ENCODE measurements at regions not wholly inside any gene's neighbourhood (a gene's known extent, or its start where the extent isn't known, plus 50 kb on each side); places are given as distances from the start of the nearest gene placed in this dataset.

- no peaks in the 10 kb centered on the region for H3K4me1 ChIP-seq (ENCODE audit: insufficient read depth, low read length, severe bottlenecking)
- no peaks in the 10 kb centered on the region for H4K20me1 ChIP-seq (ENCODE audit: insufficient read depth, low read length)
- H2AFZ ChIP-seq (ENCODE audit: low read length): no peak overlapping the region
- no peak overlapping the region for H3K27ac ChIP-seq (ENCODE audit: low read depth, low read length, poor library complexity, severe bottlenecking)
- no peaks in the 10 kb centered on the region for H3K27me3 ChIP-seq (ENCODE audit: insufficient read depth, low read length)
- H3K9me3 ChIP-seq (ENCODE audit: low read length): no peaks in the 10 kb centered on the region
- no peak overlapping the region for H3K4me3 ChIP-seq (ENCODE audit: low read depth, low read length, poor library complexity, severe bottlenecking)
- H3K36me3 ChIP-seq (ENCODE audit: insufficient read depth, low read length): no peaks in the 10 kb centered on the region
- TF ChIP-seq, protein P1, sequence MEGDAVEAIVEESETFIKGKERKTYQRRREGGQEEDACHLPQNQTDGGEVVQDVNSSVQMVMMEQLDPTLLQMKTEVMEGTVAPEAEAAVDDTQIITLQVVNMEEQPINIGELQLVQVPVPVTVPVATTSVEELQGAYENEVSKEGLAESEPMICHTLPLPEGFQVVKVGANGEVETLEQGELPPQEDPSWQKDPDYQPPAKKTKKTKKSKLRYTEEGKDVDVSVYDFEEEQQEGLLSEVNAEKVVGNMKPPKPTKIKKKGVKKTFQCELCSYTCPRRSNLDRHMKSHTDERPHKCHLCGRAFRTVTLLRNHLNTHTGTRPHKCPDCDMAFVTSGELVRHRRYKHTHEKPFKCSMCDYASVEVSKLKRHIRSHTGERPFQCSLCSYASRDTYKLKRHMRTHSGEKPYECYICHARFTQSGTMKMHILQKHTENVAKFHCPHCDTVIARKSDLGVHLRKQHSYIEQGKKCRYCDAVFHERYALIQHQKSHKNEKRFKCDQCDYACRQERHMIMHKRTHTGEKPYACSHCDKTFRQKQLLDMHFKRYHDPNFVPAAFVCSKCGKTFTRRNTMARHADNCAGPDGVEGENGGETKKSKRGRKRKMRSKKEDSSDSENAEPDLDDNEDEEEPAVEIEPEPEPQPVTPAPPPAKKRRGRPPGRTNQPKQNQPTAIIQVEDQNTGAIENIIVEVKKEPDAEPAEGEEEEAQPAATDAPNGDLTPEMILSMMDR (IDR thresholded peaks at IDR 0.05; ENCODE audit: low read length): no peak
- no peak for TF ChIP-seq EZH2 (IDR thresholded peaks at IDR 0.05; ENCODE audit: borderline replicate concordance, low read length)
- no peaks in the 10 kb centered on the region for H3K9me2 ChIP-seq (ENCODE audit: low read depth, low read length)
- no peaks in the 10 kb centered on the region for H3K79me2 ChIP-seq (ENCODE audit: insufficient read depth, low read length)
- H3F3A ChIP-seq (ENCODE audit: insufficient read depth, low read length): no peaks in the 10 kb centered on the region
- no peak overlapping the region for H3K9ac ChIP-seq (ENCODE audit: low read length)
- no peak overlapping the region for H3K4me2 ChIP-seq (ENCODE audit: low read length)
These were observed 173.1 kb downstream of the CCDC71L start for GRCh38 chr7:106487892-106488291.

DNA sequence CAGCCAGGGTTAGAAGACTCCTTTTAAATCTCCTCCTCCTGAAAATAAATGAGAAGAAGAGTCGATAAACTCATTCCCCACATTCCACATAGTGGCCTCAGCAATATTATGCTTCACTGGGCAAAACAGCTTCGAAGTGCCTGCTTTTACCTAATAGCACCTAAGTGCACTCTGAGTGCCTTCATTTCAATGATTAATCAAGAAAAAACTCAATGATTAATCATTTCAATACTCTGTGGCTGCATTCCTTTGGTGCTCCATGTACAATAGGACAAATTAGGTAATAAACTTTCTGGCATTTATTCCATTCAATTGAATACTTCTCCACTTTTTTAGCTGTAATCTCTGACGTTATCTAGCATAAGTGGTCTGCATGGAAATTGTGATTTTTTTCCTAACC lies 174.6 kb downstream of the CCDC71L start:
- H3K4me2 ChIP-seq (ENCODE audit: low read length): no peak overlapping the region
- H3K27ac ChIP-seq (ENCODE audit: low read depth, low read length, poor library complexity, severe bottlenecking): no peak overlapping the region
- H3K9me2 ChIP-seq (ENCODE audit: low read depth, low read length): no peaks in the 10 kb centered on the region
- no peaks in the 10 kb centered on the region for H3K79me2 ChIP-seq (ENCODE audit: insufficient read depth, low read length)
- H3K9ac ChIP-seq (ENCODE audit: low read length): no peak overlapping the region
- H4K20me1 ChIP-seq (ENCODE audit: insufficient read depth, low read length): no peaks in the 10 kb centered on the region
- no peaks in the 10 kb centered on the region for H3K36me3 ChIP-seq (ENCODE audit: insufficient read depth, low read length)
- TF ChIP-seq, protein P1 (IDR thresholded peaks at IDR 0.05; ENCODE audit: low read length): no peak
- TF ChIP-seq EZH2 (IDR thresholded peaks at IDR 0.05; ENCODE audit: borderline replicate concordance, low read length): no peak
- H3K4me3 ChIP-seq (ENCODE audit: low read depth, low read length, poor library complexity, severe bottlenecking): no peak overlapping the region
- no peaks in the 10 kb centered on the region for H3K27me3 ChIP-seq (ENCODE audit: insufficient read depth, low read length)
- no peaks in the 10 kb centered on the region for H3K4me1 ChIP-seq (ENCODE audit: insufficient read depth, low read length, severe bottlenecking)
- H2AFZ ChIP-seq (ENCODE audit: low read length): no peak overlapping the region
- H3F3A ChIP-seq (ENCODE audit: insufficient read depth, low read length): no peaks in the 10 kb centered on the region
- no peaks in the 10 kb centered on the region for H3K9me3 ChIP-seq (ENCODE audit: low read length)

- Histone ChIP-seq H3K27ac (ENCODE audit: low read depth, low read length, poor library complexity, severe bottlenecking) (no peak overlapping the region), H3K4me3 (ENCODE audit: low read depth, low read length, poor library complexity, severe bottlenecking) (no peak overlapping the region), H3K9me3 (ENCODE audit: low read length) (no peaks in the 10 kb centered on the region), H3K36me3 (ENCODE audit: insufficient read depth, low read length) (no peaks in the 10 kb centered on the region), H3K4me2 (ENCODE audit: low read length) (no peak overlapping the region), H2AFZ (ENCODE audit: low read length) (no peak overlapping the region), H3K9ac (ENCODE audit: low read length) (no peak overlapping the region), H4K20me1 (ENCODE audit: insufficient read depth, low read length) (no peaks in the 10 kb centered on the region), H3F3A (ENCODE audit: insufficient read depth, low read length) (no peaks in the 10 kb centered on the region), H3K4me1 (ENCODE audit: insufficient read depth, low read length, severe bottlenecking) (no peaks in the 10 kb centered on the region), H3K27me3 (ENCODE audit: insufficient read depth, low read length) (no peaks in the 10 kb centered on the region), H3K79me2 (ENCODE audit: insufficient read depth, low read length) (no peaks in the 10 kb centered on the region), H3K9me2 (ENCODE audit: low read depth, low read length) (no peaks in the 10 kb centered on the region)
- TF ChIP-seq EZH2 (IDR thresholded peaks at IDR 0.05; ENCODE audit: borderline replicate concordance, low read length): no peak
- TF ChIP-seq, protein P1 (IDR thresholded peaks at IDR 0.05; ENCODE audit: low read length): no peak
These were observed 175.0 kb downstream of the CCDC71L start for GRCh38 chr7:106485919-106486318.
